Endothelial cell of umbilical vein (primary cell): ENCODE measurements at regions not wholly inside any gene's neighbourhood (a gene's known extent, or its start where the extent isn't known, plus 50 kb on each side); places are given as distances from the start of the nearest gene placed in this dataset.

Experiments
- BruUV-seq: library from RNA; stranded (reverse); fragments of 400-500 nt; replicated peaks from 2 replicates; lab custom pipeline; 2021; lab: Mats Ljungman, UMichigan
- CTCF ChIA-PET: fragments of 300-600, 350-600 bp; sonication (Branson Sonifier 250); formaldehyde crosslinking; loops from one replicate; lab custom pipeline; 2021; ENCODE audit warnings: antibody characterized with exemption, inconsistent platforms; lab: Charles Lee
- POLR2A ChIA-PET: fragments of 300-600, 350-600 bp; sonication (Branson Sonifier 250); formaldehyde crosslinking; loops from one replicate; lab custom pipeline; 2021; ENCODE audit warnings: antibody characterized with exemption, inconsistent platforms; lab: Charles Lee
- DNase-seq: peaks from one replicate; pipeline ENCODE4 v3.0.0-alpha.2; 2011; ENCODE audit warnings: low read depth, low spot score
- FAIRE-seq: peaks from 2 replicates; lab custom pipeline; 2011; peaks lifted over from hg19 to GRCh38; lab: Jason Lieb, UNC
- H2AFZ ChIP-seq: 2 replicates; pipeline ENCODE4 v1.6.0; 2012; ENCODE audit warnings: low read depth, low read length, control low read depth, inconsistent platforms
- H3K27ac ChIP-seq: 2 replicates; pipeline ENCODE4 v1.5.1; 2011; ENCODE audit warnings: low read depth, mild to moderate bottlenecking, control low read depth, low read length, moderate library complexity; ENCODE audit not compliant: insufficient read depth
- H3K27me3 ChIP-seq, 2 experiments: 2 replicates each; pipeline versions ENCODE4 v1.6.0 to v1.6.1; 2011; ENCODE audit warnings: low read length in 2 of 2, mixed read lengths in 1 of 2; ENCODE audit not compliant: control insufficient read depth in 2 of 2, insufficient read depth in 2 of 2
- H3K36me3 ChIP-seq, 2 experiments: 2 replicates in 1 of 2; 3 replicates in 1 of 2; pipeline ENCODE4 v1.5.1; 2011; ENCODE audit warnings: low read length in 2 of 2, mild to moderate bottlenecking in 1 of 2, moderate library complexity in 1 of 2; ENCODE audit not compliant: control insufficient read depth in 2 of 2, insufficient read depth in 2 of 2; ENCODE audit errors: extremely low read depth in 1 of 2
- H3K4me1 ChIP-seq: 3 replicates; pipeline ENCODE4 v1.5.1; 2011; ENCODE audit warnings: mild to moderate bottlenecking, low read length; ENCODE audit not compliant: control insufficient read depth, insufficient read depth; ENCODE audit errors: extremely low read depth
- H3K4me2 ChIP-seq: 2 replicates; pipeline ENCODE4 v1.6.1; 2011; ENCODE audit warnings: low read length, control low read depth, mixed read lengths; ENCODE audit not compliant: insufficient read depth
- H3K4me3 ChIP-seq, 3 experiments: fragments of 200-600 bp in 1 of 3; sonication (generic), shearing (Covaris generic) in 1 of 3; replicated peaks in 1 of 3; 2 replicates each; pipeline ENCODE4 v1.5.1; 2011 to 2016; ENCODE audit warnings: control low read depth in 3 of 3, low read length in 3 of 3, mild to moderate bottlenecking in 2 of 3, inconsistent platforms in 1 of 3, low read depth in 1 of 3, moderate library complexity in 1 of 3; ENCODE audit not compliant: insufficient read depth in 1 of 3
- H3K79me2 ChIP-seq: 2 replicates; pipeline ENCODE4 v1.6.0; 2012; ENCODE audit warnings: low read length, inconsistent platforms; ENCODE audit not compliant: control insufficient read depth, insufficient read depth
- H3K9ac ChIP-seq: replicated peaks from 2 replicates; pipeline ENCODE3; 2011; ENCODE audit warnings: low read length, control low read depth; ENCODE audit not compliant: insufficient read depth; ENCODE audit errors: extremely low read depth
- H3K9me1 ChIP-seq: replicated peaks from 3 replicates; pipeline ENCODE4 v1.6.0; 2011; ENCODE audit warnings: mild to moderate bottlenecking, low read length; ENCODE audit not compliant: control insufficient read depth, insufficient read depth; ENCODE audit errors: extremely low read depth
- H3K9me3 ChIP-seq: replicated peaks from 2 replicates; pipeline ENCODE4 v1.5.1; 2012; ENCODE audit warnings: low read length, inconsistent platforms; ENCODE audit not compliant: control insufficient read depth, insufficient read depth
- H4K20me1 ChIP-seq: replicated peaks from 2 replicates; pipeline ENCODE3; 2011; ENCODE audit warnings: mild to moderate bottlenecking, low read length; ENCODE audit not compliant: control insufficient read depth, insufficient read depth; ENCODE audit errors: extremely low read depth
- EZH2 ChIP-seq: IDR thresholded peaks from 2 replicates; pipeline ENCODE4 v1.6.1; 2012; ENCODE audit warnings: borderline replicate concordance, low read depth, mild to moderate bottlenecking, moderate library complexity, low read length, inconsistent platforms; ENCODE audit not compliant: severe bottlenecking
- FOS ChIP-seq: IDR thresholded peaks from 2 replicates; pipeline ENCODE4 v1.6.1; 2011; ENCODE audit warnings: mild to moderate bottlenecking, low read length, moderate library complexity, borderline replicate concordance; ENCODE audit not compliant: insufficient read depth
- GATA2 ChIP-seq: IDR thresholded peaks from 2 replicates; pipeline ENCODE4 v1.7.0; 2011; ENCODE audit warnings: low read depth, mild to moderate bottlenecking, moderate library complexity, mixed read lengths, low read length; ENCODE audit not compliant: insufficient read length, insufficient read depth
- JUN ChIP-seq: IDR thresholded peaks from 2 replicates; pipeline ENCODE4 v1.6.1; 2011; ENCODE audit warnings: borderline replicate concordance, low read depth; ENCODE audit not compliant: insufficient read length, insufficient read depth
- MAX ChIP-seq: IDR thresholded peaks from 2 replicates; pipeline ENCODE4 v1.6.1; 2011; ENCODE audit not compliant: insufficient read depth, insufficient read length
- MYC ChIP-seq: IDR thresholded peaks from one replicate; pipeline ENCODE4 v1.6.1; 2011; ENCODE audit warnings: mild to moderate bottlenecking, low read depth, low read length
- POLR2A ChIP-seq: IDR thresholded peaks from 2 replicates; pipeline ENCODE4 v1.6.1; 2012; ENCODE audit warnings: low read depth, mild to moderate bottlenecking, control low read depth, low read length
- POLR2AphosphoS5 ChIP-seq: IDR thresholded peaks from 2 replicates; pipeline ENCODE4 v1.6.1; 2012; ENCODE audit warnings: low read depth, mild to moderate bottlenecking, control low read depth, low read length, moderate library complexity; ENCODE audit not compliant: insufficient read depth
- dilution Hi-C: fragments of 300-500 bp; cut with MboI; formaldehyde crosslinking; loops from one replicate; pipeline ENCODE4 v1.15.0; 2019; ENCODE audit warnings: low sequenced_read_pairs; ENCODE audit not compliant: extremely low pct_ligation_motif_present
- intact Hi-C: fragments of 100-400 bp; cut with micrococcal nuclease; formaldehyde crosslinking; loops from one replicate; pipeline ENCODE4 v1.10.0; 2022
- TF ChIP-seq, protein P1 (sequence below), 2 donors: IDR thresholded peaks; 1 replicate in 1 of 2; 2 replicates in 1 of 2; pipeline ENCODE4 v1.5.1; 2011; ENCODE audit warnings: low read length in 2 of 2, mild to moderate bottlenecking in 2 of 2, moderate library complexity in 2 of 2, control low read depth in 1 of 2, inconsistent platforms in 1 of 2, low read depth in 1 of 2; ENCODE audit not compliant: insufficient read depth in 1 of 2; ENCODE audit errors: extremely low read depth in 1 of 2

- H4K20me1 ChIP-seq: no peaks in the 10 kb centered on the region
- DNase-seq (no peak), FAIRE-seq (no peak)
- H3K9ac ChIP-seq: no peak overlapping the region
- dilution Hi-C loops (no loop called here), intact Hi-C loops (no loop called here)
- H3K4me1 ChIP-seq: no peaks in the 10 kb centered on the region
- ChIA-PET CTCF (interaction anchor here (1.0 to 1.1 kb wide), 3 partner anchors 22 to 74 kb away, joined by 3 read pairs; no protein-coding TSS in a partner anchor), POLR2A (no interaction called here)
- H3K27ac ChIP-seq: no peak overlapping the region
- BruUV-seq: no TSS peak
- no peak overlapping the region for H3K4me3 ChIP-seq
- no peaks in the 10 kb centered on the region for H3K9me3 ChIP-seq
- TF ChIP-seq MYC: no peak
- TF ChIP-seq POLR2A: no peak
- no peak for TF ChIP-seq EZH2
- no peak for TF ChIP-seq POLR2AphosphoS5
- no peak for TF ChIP-seq GATA2
- no peak for TF ChIP-seq JUN
- TF ChIP-seq MAX: no peak
- TF ChIP-seq FOS: no peak
- TF ChIP-seq, protein P1, sequence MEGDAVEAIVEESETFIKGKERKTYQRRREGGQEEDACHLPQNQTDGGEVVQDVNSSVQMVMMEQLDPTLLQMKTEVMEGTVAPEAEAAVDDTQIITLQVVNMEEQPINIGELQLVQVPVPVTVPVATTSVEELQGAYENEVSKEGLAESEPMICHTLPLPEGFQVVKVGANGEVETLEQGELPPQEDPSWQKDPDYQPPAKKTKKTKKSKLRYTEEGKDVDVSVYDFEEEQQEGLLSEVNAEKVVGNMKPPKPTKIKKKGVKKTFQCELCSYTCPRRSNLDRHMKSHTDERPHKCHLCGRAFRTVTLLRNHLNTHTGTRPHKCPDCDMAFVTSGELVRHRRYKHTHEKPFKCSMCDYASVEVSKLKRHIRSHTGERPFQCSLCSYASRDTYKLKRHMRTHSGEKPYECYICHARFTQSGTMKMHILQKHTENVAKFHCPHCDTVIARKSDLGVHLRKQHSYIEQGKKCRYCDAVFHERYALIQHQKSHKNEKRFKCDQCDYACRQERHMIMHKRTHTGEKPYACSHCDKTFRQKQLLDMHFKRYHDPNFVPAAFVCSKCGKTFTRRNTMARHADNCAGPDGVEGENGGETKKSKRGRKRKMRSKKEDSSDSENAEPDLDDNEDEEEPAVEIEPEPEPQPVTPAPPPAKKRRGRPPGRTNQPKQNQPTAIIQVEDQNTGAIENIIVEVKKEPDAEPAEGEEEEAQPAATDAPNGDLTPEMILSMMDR (IDR thresholded peaks at IDR 0.05; ENCODE audit: extremely low read depth in 1 of 2, insufficient read depth in 1 of 2, low read depth in 1 of 2, low read length in 2 of 2): no peak
- H3K9me1 ChIP-seq: no peaks in the 10 kb centered on the region
- no peak overlapping the region for H2AFZ ChIP-seq
- H3K27me3 ChIP-seq: no peaks in the 10 kb centered on the region
- H3K36me3 ChIP-seq: no peaks in the 10 kb centered on the region
- H3K4me2 ChIP-seq: no peak overlapping the region
- no peaks in the 10 kb centered on the region for H3K79me2 ChIP-seq
Measured at GRCh38 chr3:194856296-194856695, 170.6 kb downstream of the FAM43A start.
